ENCODE measurements at regions not wholly inside any gene's neighbourhood (a gene's known extent, or its start where the extent isn't known, plus 50 kb on each side); places are given as distances from the start of the nearest gene placed in this dataset.

DNA sequence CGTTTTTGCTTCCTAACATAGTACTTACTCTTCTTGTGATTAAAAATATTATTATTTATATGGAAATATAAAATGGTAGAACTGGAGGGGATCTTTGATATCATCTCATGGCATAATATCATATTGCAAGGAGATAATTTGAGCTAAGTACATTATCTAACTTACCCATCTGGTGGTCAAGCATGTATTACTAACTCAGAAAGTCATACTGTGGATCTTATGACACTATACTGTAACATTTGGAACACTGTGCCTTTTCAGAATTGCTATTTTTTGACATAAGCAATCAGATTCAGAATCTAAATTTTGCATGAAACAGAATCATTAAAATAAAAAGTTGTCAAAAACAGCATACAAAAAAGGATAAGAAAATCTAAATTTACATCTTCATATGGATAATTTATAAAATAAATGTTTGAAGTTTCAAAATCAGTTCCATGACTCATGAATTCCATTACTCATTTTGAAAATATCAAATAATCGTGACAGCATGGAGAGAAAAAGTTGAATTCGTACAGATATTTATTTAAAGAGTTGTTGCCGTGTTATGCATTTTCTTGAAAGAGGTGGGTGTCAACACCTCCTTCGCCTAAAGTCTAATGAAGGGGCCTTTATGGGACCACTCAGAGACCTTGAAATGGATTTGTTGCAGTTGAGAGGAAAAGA is 928.1 kb downstream of the PDHA2 start:
- no peak for DNase-seq (ENCODE audit: low read depth, low spot score)

DNA sequence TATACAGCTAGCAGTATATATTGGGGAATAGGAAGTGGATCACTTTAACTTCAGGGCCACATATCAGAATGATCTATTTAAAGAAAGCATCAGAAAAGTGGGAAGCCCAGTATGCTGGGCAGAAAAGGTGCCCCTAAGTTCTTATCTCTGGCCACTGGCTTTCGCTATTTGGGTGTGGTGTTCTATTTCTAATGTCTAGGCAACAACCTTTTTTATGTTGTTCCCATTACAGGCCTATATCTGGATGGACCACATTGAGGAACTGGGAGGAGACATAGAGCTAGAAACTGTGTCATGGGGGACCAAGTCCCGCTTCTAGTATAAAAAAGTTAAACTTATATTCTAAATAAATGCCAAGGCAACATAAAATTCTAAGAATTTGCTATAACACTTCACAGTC is 935.6 kb downstream of the PDHA2 start:
- DNase-seq (ENCODE audit: low read depth, low spot score), result no peak

DNA sequence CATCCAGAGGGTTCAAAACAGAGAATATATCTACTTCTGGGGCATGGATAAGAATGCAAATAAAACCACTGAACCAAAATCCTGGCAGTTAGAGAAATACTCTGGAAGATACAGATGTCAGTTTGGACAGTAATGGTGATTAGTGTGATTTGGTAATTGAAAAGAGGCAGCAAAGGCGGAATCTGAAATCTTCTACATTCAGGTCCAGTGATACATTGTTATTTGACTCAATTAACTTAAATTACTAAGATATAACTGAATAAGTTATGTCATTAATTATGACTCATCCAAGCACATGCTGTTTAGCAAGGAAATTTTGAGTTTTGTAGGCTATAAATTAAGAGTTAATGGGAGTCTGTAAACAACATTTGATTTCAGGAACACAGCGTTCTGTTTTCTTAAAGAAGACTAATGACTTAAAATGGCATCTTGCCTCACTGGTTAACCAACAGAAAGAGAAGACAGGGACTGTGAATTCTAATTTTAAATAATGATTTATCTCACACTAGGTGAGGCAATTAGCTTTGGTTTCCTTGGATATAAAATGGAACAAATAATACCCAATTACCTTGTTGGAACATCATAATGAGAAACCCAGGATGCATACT is 937.1 kb downstream of the PDHA2 start:
- DNase-seq (ENCODE audit: low read depth, low spot score), result no peak

DNA sequence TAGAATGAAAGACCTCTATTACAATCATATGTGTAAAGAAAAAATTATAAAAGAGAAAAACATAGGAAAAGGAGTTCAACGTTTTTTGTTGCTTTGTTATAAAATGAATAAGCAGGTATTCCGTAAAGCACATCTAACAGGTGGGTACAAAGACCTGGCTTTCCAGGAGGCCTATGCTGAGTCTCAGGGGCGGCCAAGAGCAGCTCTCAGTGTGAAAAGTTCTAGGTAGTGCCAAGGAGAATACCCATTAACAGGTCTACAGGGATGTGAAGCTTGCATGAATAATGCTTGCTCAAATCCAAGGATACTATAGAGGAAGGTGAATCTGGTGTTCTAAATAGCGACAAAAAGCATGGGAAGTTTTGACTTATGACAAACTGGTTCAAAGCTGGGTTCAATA is 944.4 kb downstream of the PDHA2 start:
- no peak for DNase-seq (ENCODE audit: low read depth, low spot score)

DNA sequence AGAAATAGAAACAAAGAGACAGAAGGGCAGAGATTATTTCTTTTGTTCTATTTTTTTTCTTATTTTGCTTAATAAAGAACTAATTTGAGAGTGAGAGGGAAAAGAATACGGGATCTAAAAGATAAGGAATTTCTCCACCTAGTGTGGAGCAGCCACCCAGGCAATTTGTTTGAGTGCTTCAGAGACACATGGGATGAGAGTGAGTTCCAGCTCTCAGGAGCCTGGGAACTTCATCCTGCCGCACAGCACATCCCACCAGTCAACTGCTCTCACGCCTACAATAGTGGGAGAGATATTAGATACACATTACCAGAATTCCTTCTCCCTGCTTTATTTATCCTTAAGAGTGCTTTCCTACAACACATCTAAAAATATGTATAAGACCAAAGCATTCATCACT is 946.4 kb downstream of the PDHA2 start:
- DNase-seq (ENCODE audit: low read depth, low spot score), result no peak

DNA sequence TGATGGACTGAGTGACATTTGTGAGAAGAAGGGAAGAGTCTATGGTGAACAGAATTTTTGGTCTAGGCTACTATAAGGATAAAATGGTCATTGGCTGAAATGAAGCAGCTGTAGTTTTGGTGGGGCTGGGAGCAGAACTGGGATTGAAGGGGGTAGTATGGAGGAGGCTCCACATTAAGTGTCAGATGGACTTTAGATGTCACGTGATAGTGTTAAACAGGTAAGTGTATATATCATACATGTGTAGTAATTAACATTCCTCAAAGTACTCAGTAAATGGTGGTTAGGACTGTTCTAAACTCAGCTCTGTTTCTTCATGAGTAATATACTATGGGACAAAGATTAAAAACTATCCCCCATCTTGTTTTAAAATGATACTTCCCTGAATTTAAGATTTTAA is 947.9 kb downstream of the PDHA2 start:
- no peak for DNase-seq (ENCODE audit: low read depth, low spot score)

- no peak for DNase-seq (ENCODE audit: low read depth, low spot score)
These were observed 969.7 kb downstream of the PDHA2 start for GRCh38 chr4:96809563-96809962.

DNA sequence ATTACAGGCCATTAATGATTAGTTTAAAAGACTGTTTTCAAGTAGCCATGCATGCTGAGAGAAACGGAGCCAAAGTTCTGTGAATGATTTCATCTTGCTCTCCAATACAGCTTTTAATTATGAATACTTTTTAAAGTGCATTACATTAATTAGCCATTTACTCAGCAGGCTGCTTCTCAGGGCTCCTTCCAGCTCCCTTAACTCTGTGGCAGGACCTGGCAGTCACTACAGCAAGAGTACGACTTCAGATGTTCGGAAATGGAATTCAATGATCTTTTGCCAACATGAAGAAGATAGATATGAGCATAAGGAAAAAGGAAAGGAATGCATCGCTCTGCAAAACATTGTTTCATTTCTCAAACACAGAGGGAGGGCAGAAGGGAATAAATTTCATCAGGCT is 987.2 kb downstream of the PDHA2 start:
- DNase-seq (ENCODE audit: low read depth, low spot score), result no peak

GRCh38 chr4:96833831-96834230 is 993.9 kb downstream of the PDHA2 start:
- no peak for DNase-seq (ENCODE audit: low read depth, low spot score)

- DNase-seq (ENCODE audit: low read depth, low spot score), result no peak
These were observed 996.1 kb downstream of the PDHA2 start for GRCh38 chr4:96835991-96836390.

GRCh38 chr4:96839441-96839840 is 999.5 kb downstream of the PDHA2 start:
- DNase-seq (ENCODE audit: low read depth, low spot score), result no peak

DNA sequence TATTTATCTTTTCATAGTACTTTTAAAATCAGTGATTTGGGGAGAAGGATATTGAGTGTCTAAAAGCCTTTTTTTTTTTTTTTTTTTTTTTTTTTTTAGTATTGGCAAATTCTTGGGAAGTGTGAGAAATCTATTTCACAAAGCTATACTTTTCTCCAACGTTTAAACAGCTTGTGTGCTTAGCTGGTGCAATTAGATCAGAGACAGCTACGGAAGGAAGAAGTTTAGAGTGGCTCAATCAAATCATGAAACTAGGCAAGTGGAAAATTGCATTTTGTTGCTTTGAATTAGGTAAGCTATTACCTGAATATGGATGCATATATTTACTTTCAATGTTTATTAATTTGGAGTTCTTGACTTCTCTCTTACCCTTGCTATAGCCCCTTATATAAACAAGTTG is 1001.9 kb downstream of the PDHA2 start:
- DNase-seq (ENCODE audit: low read depth, low spot score), result no peak

DNA sequence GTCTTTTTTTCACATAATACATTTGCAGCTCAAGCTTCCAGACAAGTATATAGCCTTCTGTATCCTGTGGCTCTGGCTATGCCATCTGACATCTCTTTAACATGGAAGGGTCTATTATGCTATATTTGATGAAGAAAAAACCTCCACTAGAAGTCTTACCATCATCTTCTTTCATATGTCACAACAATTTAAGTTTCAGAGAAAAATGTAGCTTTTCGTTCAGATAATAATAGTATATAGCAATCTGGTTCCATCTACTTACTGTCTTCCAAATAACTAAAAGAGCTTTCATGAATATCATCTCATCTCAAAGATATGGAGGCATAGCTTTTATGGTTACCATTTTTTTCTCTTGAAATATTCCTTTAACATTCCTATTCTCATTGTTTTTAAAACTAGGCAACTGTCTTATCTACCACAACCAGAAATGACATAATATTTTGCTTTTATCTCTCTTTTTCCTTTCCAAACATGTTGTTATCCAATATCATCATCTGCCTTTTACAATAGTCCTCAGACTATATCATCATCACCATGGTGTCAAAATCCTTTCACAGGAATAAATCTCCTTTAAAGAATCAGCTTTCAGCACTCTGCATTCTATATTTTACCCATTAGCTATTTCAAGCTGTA is 1005.1 kb downstream of the PDHA2 start:
- DNase-seq (ENCODE audit: low read depth, low spot score), result no peak

DNA sequence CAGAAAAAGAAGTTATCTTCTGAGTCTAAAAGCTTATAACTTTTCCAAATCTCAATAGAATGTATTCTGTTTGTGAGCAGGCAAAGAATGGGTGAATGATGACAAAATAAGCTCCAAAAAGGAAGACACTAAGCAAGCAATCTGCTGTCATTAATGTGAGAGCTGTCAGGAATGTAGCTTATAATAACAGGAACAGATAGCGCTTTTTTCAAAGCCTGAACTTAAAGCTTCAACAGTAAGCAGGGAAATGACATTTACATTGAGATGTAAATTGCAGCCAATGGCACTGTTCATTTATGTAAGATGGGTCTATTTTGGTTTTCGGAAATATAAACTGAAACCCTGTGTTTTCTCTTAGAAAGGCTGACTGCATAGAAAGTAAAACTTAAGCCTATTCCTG is 1005.9 kb downstream of the PDHA2 start:
- DNase-seq (ENCODE audit: low read depth, low spot score), result no peak

DNA sequence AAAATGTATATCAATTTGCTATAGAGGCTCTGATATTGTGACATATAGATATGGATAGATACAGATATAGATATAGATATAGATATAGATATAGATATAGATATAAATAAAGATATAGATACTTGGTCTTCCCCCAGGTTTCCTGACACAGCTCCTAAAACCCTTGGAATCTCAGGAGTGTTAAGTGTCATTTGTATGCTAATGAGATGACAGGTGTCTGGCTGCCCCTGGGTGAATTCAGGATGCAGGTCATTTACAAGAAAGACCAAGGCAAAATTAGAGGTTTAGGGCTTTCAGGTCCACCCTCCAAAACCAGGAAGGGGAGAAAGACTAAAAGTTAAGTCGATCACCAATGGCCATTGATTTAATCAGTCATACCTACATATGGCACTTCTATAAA is 1034.8 kb downstream of the PDHA2 start:
- no peak for DNase-seq (ENCODE audit: low read depth, low spot score)

GRCh38 chr4:96879527-96879926 is 1039.6 kb downstream of the PDHA2 start:
- no peak for DNase-seq (ENCODE audit: low read depth, low spot score)

GRCh38 chr4:96887857-96888256 is 1048.0 kb downstream of the PDHA2 start:
- DNase-seq (ENCODE audit: low read depth, low spot score), result no peak

- no peak for DNase-seq (ENCODE audit: low read depth, low spot score)
These were observed 1054.7 kb downstream of the PDHA2 start for GRCh38 chr4:96894621-96895020.

GRCh38 chr4:96895826-96896225 is 1055.9 kb downstream of the PDHA2 start:
- no peak for DNase-seq (ENCODE audit: low read depth, low spot score)

DNA sequence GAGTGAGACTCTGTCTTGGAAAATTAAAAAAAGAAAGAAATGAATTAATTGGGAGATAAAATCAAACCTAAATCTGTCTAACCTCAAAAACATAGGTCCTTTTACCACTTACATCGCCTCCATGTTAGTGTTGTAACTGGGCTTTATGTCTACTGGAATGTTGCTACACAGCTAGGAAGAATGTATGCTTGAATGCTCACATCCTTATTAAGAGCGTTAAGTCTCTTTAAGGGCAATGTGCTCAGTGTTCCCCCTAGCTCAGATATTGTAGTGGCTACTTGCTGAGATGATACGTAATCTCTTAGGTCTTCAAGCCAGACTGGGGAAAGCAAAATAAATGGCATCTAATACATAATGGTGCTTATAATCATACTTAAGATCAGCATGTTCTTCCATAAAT is 1072.8 kb downstream of the PDHA2 start:
- no peak for DNase-seq (ENCODE audit: low read depth, low spot score)

GRCh38 chr4:96913441-96914080 is 1073.7 kb downstream of the PDHA2 start:
- no peak for DNase-seq (ENCODE audit: low read depth, low spot score)

DNA sequence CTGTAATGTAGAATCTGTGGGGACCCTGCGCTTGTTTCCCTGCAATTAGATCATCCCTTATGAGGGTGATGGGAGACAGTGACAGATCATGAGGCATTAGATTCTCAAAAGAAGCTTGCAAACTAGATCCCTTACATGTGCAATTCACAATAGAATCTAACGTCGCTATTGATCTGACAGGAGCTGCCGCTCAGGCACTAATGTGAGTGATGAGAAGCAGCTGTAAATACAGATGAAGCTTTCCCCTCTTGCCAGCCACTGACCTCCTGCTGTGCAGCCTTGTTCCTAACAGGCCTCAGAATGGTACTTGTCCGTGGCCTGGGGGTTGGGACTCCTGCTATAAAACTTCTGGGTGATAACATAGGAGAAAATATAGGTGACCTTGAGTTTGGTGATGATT is 1076.8 kb downstream of the PDHA2 start:
- DNase-seq (ENCODE audit: low read depth, low spot score), result peak; percentile 16

- no peak for DNase-seq (ENCODE audit: low read depth, low spot score)
These were observed 1097.0 kb downstream of the PDHA2 start for GRCh38 chr4:96936886-96937285.
